ENCODE measurements at regions not wholly inside any gene's neighbourhood (a gene's known extent, or its start where the extent isn't known, plus 50 kb on each side); places are given as distances from the start of the nearest gene placed in this dataset.

- Histone ChIP-seq H3K27ac (ENCODE audit: low read depth in 2 of 2, low read length in 2 of 2) (no peak overlapping the region), H3K27me3 (ENCODE audit: control insufficient read depth, insufficient read depth, low read length) (no peaks in the 10 kb centered on the region), H3K4me1 (ENCODE audit: control insufficient read depth in 2 of 3, insufficient read depth in 2 of 3, low read depth in 1 of 3, low read length in 3 of 3) (no peaks in the 10 kb centered on the region), H3K4me3 (ENCODE audit: low read length in 3 of 3) (no peak overlapping the region), H3K36me3 (ENCODE audit: control insufficient read depth in 2 of 3, insufficient read depth in 3 of 3, low read length in 3 of 3) (no peaks in the 10 kb centered on the region), H3K9me3 (ENCODE audit: control insufficient read depth in 2 of 3, insufficient read depth in 1 of 3, low read length in 3 of 3) (no peaks in the 10 kb centered on the region), H3K9ac (ENCODE audit: low read length in 3 of 3) (no peak overlapping the region)
- TF ChIP-seq CTCF (IDR thresholded peaks at IDR 0.05; ENCODE audit: borderline replicate concordance, extremely low read depth, insufficient read depth), result no peak
- intact Hi-C loops (cut with DNase I), result no loop called here
- FAIRE-seq (no peak), DNase-seq (no peak)
Observed at GRCh38 chr3:88267847-88268246, 118.1 kb downstream of the C3orf38 start.

DNA sequence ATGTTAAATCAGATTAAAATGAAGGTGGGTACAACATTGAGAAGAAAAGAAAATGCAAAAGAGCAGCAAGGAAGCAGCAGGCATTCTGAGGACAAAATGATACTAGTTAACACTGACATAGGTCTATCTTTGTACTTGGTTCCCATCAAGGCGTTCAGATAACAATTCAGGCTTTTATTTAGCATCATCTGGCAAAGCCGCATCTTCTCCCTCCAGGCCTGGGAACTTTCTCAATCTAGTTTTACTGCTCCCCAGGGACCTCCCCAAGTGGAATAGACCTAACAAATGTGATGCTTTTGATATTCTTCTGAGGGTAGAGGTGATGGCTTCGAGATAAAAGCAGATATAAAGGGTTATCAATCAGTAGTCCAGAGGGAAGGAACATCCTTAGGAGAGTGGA lies 130.6 kb downstream of the C3orf38 start:
- intact Hi-C loops (cut with DNase I), result no loop called here
- no peak overlapping the region for H3K4me3 ChIP-seq (ENCODE audit: low read length in 3 of 3)
- TF ChIP-seq CTCF (IDR thresholded peaks at IDR 0.05; ENCODE audit: borderline replicate concordance, extremely low read depth, insufficient read depth), result no peak
- H3K9me3 ChIP-seq (ENCODE audit: control insufficient read depth in 2 of 3, insufficient read depth in 1 of 3, low read length in 3 of 3), result no peaks in the 10 kb centered on the region
- no peaks in the 10 kb centered on the region for H3K36me3 ChIP-seq (ENCODE audit: control insufficient read depth in 2 of 3, insufficient read depth in 3 of 3, low read length in 3 of 3)
- no peaks in the 10 kb centered on the region for H3K4me1 ChIP-seq (ENCODE audit: control insufficient read depth in 2 of 3, insufficient read depth in 2 of 3, low read depth in 1 of 3, low read length in 3 of 3)
- no peak overlapping the region for H3K27ac ChIP-seq (ENCODE audit: low read depth in 2 of 2, low read length in 2 of 2)
- no peak overlapping the region for H3K9ac ChIP-seq (ENCODE audit: low read length in 3 of 3)
- no peak for DNase-seq
- FAIRE-seq, result no peak
- H3K27me3 ChIP-seq (ENCODE audit: control insufficient read depth, insufficient read depth, low read length), result no peaks in the 10 kb centered on the region

DNA sequence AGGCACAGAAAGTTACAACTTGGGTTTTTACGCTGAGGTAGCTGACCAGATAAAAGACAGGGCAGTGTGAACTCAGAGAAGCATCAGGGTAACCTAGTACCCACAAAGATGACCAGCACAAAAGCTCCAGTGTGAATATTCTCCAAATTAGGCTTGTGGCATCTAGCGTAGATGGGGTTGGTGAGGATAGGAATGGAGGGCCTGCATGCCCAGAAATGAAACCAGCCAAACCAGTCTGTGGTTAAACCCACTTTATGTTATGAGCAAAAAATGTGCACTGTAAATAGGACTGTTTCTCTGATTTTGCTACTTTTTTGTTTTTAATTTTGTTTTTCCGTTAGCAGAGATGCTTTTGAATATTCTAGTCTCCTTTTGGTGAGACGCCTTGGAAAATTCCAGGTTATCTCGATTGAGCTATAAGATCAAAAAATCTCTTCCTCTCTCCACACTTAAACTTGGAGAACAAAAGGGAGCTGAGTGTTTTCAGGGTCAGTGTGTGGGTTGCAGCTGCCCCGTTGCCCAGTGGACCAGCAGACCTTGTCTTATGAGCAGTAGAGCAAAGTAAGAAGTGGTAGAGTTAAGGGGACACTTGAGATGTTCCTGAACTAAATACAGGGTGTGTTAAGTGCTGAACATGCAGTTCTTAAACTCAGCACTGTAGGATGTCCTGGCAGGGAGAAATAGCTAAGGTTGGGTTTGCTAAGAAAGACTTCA lies 132.9 kb downstream of the C3orf38 start:
- TF ChIP-seq CTCF (IDR thresholded peaks at IDR 0.05; ENCODE audit: borderline replicate concordance, extremely low read depth, insufficient read depth), result no peak
- FAIRE-seq (no peak), DNase-seq (no peak)
- no peaks in the 10 kb centered on the region for H3K4me1 ChIP-seq (ENCODE audit: control insufficient read depth in 2 of 3, insufficient read depth in 2 of 3, low read depth in 1 of 3, low read length in 3 of 3)
- intact Hi-C loops (cut with DNase I), result no loop called here
- H3K9me3 ChIP-seq (ENCODE audit: control insufficient read depth in 2 of 3, insufficient read depth in 1 of 3, low read length in 3 of 3), result no peaks in the 10 kb centered on the region
- no peaks in the 10 kb centered on the region for H3K36me3 ChIP-seq (ENCODE audit: control insufficient read depth in 2 of 3, insufficient read depth in 3 of 3, low read length in 3 of 3)
- H3K4me3 ChIP-seq (ENCODE audit: low read length in 3 of 3), result no peak overlapping the region
- H3K9ac ChIP-seq (ENCODE audit: low read length in 3 of 3), result no peak overlapping the region
- H3K27ac ChIP-seq (ENCODE audit: low read depth in 2 of 2, low read length in 2 of 2), result no peak overlapping the region
- no peaks in the 10 kb centered on the region for H3K27me3 ChIP-seq (ENCODE audit: control insufficient read depth, insufficient read depth, low read length)

- H3K9ac ChIP-seq (ENCODE audit: low read length in 3 of 3), result no peak overlapping the region
- FAIRE-seq, result no peak
- no peaks in the 10 kb centered on the region for H3K27me3 ChIP-seq (ENCODE audit: control insufficient read depth, insufficient read depth, low read length)
- no peak for DNase-seq
- intact Hi-C loops (cut with DNase I), result no loop called here
- H3K9me3 ChIP-seq (ENCODE audit: control insufficient read depth in 2 of 3, insufficient read depth in 1 of 3, low read length in 3 of 3), result no peaks in the 10 kb centered on the region
- no peaks in the 10 kb centered on the region for H3K4me1 ChIP-seq (ENCODE audit: control insufficient read depth in 2 of 3, insufficient read depth in 2 of 3, low read depth in 1 of 3, low read length in 3 of 3)
- H3K27ac ChIP-seq (ENCODE audit: low read depth in 2 of 2, low read length in 2 of 2), result no peak overlapping the region
- no peak overlapping the region for H3K4me3 ChIP-seq (ENCODE audit: low read length in 3 of 3)
- no peak for TF ChIP-seq CTCF (IDR thresholded peaks at IDR 0.05; ENCODE audit: borderline replicate concordance, extremely low read depth, insufficient read depth)
- no peaks in the 10 kb centered on the region for H3K36me3 ChIP-seq (ENCODE audit: control insufficient read depth in 2 of 3, insufficient read depth in 3 of 3, low read length in 3 of 3)
Observed at GRCh38 chr3:88283242-88283592, 133.5 kb downstream of the C3orf38 start.
